T-helper 22 cell (primary cell): ENCODE measurements at regions not wholly inside any gene's neighbourhood (a gene's known extent, or its start where the extent isn't known, plus 50 kb on each side); places are given as distances from the start of the nearest gene placed in this dataset.

Experiments used
- DNase-seq: peaks from one replicate; pipeline ENCODE4 v3.0.0-alpha.2; 2020; ENCODE audit warnings: low read depth

- DNase-seq: no peak
These were observed 350.2 kb upstream of the CDH4 start for GRCh38 chr20:60901831-60902230.

- no peak for DNase-seq
These were observed 348.6 kb upstream of the CDH4 start for GRCh38 chr20:60903325-60903971.

- no peak for DNase-seq
These were observed 347.3 kb upstream of the CDH4 start for GRCh38 chr20:60904730-60905129.

- DNase-seq: no peak
These were observed 346.1 kb upstream of the CDH4 start for GRCh38 chr20:60905919-60906318.

- DNase-seq: no peak
These were observed 345.5 kb upstream of the CDH4 start for GRCh38 chr20:60906555-60906954.

GRCh38 chr20:60913298-60913697, 338.8 kb upstream of the CDH4 start:
- no peak for DNase-seq

GRCh38 chr20:60921022-60921622, 330.9 kb upstream of the CDH4 start:
- DNase-seq: no peak

DNA sequence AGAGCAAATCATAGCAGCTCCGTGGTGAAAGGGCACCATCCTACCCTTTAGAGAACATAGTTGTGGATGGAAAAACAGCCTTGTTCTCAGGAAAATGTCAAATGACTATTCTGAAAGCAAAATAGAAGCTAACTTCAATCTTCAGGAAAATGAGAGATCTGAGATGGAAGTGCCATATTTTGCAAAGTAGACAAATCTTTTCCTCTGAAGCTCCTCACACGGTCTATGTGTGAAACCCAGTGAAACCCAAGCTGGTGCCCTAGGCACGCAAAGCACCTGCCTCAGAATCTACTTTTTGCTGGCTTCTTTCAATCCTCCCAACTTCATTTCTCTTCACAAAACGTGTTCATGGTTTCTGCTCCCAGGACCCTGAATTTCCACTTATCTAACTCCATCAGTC, 325.2 kb upstream of the CDH4 start:
- no peak for DNase-seq

GRCh38 chr20:60928341-60928740, 323.7 kb upstream of the CDH4 start:
- no peak for DNase-seq

DNA sequence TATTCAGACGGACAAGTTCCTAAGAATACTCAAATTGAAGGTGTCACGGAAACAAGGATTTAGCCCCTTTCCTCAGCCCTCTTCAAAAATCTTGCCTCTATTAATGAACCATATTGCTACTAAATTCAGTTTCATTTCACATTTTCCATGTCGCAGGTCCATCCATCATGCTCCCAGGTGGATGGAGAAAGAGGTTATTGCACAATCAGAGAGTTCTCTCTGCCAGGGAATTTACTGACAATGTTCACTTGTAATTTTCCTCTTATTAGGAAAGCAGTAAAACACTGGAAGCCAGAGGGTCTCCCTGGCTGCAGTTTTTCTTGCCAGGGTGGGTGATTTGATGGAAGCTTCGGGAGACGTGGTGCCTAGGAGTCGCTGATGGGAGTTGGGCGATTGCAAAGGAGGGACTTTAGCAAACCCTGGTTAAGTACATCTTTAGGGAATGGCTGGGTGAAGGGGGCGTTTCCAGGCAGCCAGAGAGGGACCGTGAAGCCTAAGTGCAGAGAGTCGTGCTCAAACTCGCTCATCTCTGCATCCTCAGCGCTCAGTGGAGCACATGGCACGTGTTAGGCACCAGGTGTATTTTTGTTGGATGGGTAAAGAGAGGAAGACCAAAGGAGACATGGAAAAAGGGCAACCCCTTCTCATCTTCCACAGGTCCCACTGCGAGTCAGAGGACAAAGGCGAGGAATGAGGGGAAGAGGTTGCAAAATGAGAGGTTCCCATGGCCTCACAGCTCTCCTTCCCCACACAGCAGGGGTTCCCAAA, 321.9 kb upstream of the CDH4 start:
- DNase-seq: no peak

DNA sequence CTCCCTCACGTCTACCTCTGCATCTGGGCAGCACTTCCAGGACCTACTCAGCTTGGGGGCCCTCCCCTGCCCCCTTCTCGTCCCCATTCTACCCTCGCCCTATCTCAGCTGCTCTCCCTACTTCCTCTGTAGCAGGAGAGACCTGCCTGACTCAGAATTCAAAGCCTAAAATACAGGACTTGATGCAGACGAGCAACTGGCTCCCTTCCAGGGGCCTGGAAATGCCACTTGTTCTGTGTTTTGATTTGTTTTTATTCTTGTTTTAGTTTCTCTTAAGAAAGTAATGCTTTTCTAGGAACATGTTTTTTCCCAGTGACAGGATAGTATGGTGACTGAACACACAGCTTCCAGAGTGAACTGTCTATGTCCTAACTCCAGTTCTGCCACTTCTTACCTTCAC, 320.4 kb upstream of the CDH4 start:
- DNase-seq: no peak

- DNase-seq: no peak
These were observed 317.3 kb upstream of the CDH4 start for GRCh38 chr20:60934724-60935123.

DNA sequence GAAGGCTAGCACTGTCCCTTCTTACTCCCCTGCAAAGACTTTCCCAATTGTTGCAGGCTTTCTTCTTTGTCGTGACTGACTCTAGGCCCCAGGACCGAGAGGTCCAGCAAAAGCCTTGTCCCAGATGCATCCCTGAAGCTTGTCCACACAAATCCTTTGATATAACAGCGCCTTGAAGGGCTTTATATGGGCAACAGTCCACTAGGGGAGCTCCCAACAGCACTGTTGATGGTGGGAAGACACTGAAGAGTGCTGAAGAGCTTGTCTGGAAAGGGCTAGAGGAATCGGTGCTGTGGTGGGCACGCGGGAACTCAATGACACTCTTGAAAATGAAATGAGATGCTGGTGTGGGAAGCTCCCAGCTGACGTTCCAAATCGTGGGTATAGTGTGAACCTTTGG, 316.1 kb upstream of the CDH4 start:
- no peak for DNase-seq

GRCh38 chr20:60937585-60937984, 314.5 kb upstream of the CDH4 start:
- DNase-seq: no peak

GRCh38 chr20:60941379-60941778, 310.7 kb upstream of the CDH4 start:
- DNase-seq: no peak

DNA sequence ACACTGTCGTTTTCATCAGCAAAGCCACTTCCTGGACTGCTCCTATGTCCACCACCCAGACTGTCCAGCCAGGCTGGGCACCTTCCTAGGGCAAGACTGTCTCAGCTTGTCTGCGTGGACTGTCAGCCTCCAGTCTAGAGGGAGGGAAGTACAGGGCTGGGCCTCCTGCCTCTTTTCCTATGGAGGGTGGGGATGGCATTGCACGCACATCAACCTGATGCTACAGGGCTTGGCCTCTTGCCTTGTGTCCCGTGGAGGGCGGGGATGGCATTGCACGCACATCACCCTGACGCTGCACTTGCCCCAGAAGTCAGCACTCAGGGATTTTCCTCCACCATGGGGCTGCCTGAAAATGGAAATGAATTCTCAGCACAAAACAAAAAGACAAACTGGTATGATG, 304.2 kb upstream of the CDH4 start:
- DNase-seq: no peak

GRCh38 chr20:60948224-60948623, 303.8 kb upstream of the CDH4 start:
- no peak for DNase-seq

DNA sequence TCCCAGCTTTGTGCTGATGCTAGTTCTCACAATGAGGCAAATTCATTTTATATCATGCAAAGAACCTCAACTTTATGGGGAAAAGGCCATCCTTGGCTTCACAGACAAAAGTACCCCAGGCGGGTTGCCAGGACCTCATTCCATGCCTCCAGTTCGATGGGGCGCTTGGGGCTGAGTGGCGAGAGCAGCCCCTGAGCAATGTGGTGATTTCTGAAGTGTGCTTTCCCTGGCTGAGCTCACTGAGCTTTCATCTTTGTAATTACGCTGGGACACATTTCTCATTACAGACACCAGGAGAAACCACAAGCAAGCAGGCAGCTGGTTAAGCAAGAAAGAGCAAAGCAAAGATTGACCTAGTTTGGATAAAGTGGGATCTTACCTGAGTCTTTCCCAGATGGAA, 301.5 kb upstream of the CDH4 start:
- no peak for DNase-seq

GRCh38 chr20:60950974-60951373, 301.1 kb upstream of the CDH4 start:
- no peak for DNase-seq

GRCh38 chr20:60952861-60953260, 299.2 kb upstream of the CDH4 start:
- no peak for DNase-seq

GRCh38 chr20:60953321-60953720, 298.7 kb upstream of the CDH4 start:
- DNase-seq: no peak

GRCh38 chr20:60955706-60956105, 296.4 kb upstream of the CDH4 start:
- no peak for DNase-seq

DNA sequence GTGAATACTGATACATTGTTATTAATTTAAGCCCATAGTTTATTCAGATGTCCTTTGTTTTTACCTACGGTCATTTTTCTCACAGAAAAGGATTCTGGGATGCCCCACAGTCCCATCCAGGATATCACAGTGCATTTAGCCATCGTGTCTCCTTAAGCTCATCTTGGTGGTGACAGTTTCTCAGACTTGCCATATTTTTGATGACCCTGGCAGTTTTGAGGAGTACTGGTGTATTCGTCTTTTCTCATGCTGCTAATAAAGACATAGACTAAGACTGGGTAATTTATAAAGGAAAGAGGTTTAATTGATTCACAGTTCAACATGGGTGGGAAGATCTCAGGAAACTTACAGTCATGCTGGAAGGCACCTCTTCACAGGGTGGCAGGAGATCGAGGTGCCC, 295.9 kb upstream of the CDH4 start:
- DNase-seq: no peak

- no peak for DNase-seq
These were observed 294.4 kb upstream of the CDH4 start for GRCh38 chr20:60957621-60958020.
